NCI-H2196 treated with DMSO at 0.1 percent for 48 hours (cell line): ENCODE measurements at regions not wholly inside any gene's neighbourhood (a gene's known extent, or its start where the extent isn't known, plus 50 kb on each side); places are given as distances from the start of the nearest gene placed in this dataset.

ENCODE experiments used
- DNase-seq: peaks from one replicate; lab custom pipeline; 2025; ENCODE audit not compliant: unreplicated experiment; lab: John Stamatoyannopoulos, UW

DNA sequence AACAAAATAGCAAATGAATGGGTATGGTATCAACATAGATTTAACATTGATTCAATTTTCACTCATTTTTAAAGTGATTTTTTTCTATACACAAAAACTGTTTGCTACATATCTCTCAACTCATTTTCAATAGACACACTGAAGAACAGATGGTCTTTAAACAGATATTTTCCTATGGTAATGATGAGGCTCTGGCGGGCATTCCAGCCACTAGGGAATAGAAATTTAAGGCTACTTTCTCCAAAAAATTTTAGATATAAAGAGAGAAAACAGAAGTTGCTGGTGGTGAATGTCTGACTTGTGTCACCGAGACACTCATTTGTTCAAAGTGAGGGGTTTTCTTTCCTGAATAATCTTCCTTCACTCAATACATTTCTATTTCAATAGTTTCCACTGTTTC, 693.0 kb downstream of the ETS1 start:
- no peak for DNase-seq

DNA sequence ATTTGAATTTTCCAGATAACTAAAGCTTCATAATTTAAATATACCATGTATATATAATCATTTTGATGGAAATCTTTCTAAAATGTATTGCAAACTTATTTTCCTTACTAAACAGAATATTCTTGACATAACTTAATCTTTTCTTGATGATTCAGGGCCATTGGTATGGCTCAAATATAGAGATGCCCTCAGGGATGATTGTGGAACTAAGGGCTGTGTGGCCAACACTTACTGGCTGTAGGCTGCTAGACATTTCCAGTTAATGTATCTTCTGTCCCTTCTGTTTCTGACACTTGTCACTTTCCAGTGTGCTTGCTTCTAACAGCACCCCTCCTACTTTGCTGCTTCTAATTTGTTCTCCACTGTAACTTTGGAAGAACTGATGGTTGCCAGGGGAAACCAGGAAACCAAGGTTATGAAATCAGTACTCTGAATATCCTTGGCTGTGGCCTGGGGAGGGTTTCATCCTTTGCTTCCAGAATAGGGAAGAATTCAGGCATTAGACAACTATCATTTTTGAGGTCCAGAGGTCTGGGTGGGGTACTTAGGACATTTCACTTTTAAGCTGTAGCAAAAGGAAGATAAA, 697.2 kb downstream of the ETS1 start:
- DNase-seq: no peak

DNA sequence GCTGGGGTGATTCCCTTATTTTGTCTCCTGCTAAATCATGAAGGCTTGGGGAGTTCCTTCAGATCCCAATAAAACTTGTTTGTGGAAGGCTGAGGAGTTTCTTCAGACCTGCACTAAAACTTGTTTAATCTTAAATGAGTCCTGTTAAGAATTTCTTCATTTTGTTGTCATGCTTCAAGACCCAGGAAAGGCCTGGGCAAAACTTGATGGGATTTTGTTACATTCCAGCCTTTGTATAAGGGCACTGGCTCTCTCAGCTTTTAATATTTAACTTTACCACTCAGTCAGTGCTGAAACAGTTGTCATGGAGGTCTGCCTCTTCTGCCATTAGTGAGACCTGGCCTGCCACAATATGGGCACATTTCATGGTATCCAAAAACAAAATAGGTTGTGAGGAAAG, 699.0 kb downstream of the ETS1 start:
- no peak for DNase-seq

DNA sequence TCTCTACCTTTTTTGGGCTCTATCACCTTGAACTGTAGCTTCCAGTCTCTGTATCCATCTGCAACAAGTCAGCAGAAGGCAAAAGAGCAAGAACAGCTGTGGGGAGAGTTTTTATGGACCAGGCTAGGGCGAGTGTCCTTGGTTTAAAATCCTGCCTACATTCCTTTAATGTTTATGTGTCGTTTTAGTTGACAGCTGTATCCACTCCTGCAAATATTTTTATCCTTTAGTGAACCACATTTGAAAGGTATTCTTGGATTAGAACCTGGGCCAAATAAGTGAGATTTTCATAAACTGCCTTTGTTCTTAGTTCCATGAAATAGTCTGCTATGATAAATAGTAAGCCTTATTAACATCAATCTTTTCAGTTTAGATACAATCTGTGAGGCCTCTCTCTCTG, 712.2 kb downstream of the ETS1 start:
- no peak for DNase-seq

DNA sequence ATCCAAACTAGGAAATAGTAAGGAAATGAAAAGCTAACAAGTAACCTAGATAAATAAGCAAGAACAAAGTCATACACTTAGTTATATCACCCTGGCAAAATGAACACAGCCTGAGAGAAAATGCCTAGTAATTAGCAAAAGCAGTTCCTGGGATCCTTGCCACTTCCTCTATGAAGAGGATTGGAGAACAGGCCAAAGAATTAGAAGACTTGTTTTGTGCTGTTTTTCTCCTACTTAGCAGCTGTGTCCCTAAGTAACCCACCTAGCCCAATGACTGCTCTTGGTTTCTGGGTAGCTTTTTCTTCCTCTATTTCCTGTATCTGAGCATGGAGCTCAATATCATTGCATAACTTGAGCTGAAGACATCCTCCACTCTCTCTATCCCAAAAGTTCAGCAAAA, 713.9 kb downstream of the ETS1 start:
- no peak for DNase-seq

DNA sequence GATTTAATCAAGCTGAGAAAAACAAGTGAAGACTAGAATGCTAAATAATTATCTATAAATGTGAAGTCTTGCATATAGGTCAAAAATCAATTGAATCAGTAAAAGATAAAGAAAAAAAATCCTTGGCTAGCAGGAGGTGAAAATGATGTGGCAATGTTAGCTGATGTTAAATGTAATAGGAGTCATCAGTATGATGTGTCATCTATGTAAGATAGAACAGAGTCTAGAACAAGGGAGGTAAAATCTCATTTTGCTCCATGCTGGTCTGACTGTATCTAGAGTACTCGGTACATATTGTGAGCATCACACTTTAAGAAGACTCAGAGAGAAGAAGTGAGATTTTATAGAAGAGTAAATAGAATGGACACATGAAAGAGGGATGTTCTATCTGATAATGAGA, 721.2 kb downstream of the ETS1 start:
- DNase-seq: no peak

DNA sequence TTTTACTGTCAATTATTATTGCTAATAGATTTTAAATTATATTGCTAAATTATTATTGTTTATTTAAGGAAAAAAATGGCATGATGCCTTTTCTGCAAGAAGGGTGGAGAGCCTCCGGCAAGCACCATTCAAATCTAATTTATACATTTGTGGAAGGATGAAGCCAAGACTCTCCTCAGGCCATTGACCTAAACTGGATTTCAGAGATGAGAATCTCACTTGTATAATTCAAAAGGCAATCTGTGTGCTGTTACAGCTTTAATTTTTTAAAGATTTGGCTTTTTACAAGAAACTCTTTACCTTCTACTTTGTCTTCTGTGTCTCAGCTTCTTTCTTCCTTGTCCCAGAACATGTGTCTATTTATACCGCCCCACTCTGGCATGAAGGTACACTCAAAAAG, 722.5 kb downstream of the ETS1 start:
- no peak for DNase-seq

DNA sequence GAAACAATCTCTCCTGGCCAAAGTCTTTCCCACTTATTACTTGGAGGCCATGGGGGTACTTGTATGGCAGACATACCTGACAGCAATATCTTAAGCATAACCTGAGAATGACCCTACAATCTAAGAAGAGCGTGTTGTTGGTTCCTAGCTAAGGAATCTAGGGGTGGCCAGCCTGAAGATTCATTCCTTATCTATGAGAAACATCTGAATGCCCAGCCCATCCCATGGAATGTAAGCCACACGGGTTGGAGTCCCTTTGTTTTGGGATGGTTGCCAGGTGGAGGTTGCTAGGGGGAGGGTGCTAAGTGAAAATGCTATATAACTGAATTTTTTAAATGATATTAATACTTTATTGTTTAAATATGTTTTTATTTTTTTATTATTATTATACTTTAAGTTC, 725.0 kb downstream of the ETS1 start:
- DNase-seq: no peak

DNA sequence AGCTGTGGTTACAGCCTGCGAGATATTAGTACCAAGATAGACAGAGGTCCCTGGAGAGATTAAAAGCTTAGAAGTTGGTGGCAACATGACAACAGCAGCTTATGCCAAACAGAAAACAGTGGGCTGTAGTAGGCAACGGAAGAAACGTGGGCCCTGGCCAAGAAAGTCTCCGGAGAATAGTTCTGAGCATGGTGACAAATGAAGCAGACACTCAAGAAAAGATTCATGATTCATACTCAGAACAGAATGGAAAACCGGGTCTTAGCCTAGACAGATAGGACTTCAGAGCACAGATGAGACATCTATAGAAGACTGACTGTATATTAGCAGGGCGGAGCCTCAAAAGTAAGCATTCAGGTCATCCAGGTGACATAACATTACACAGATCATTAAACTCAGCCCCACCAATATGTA, 727.4 kb downstream of the ETS1 start:
- no peak for DNase-seq

DNA sequence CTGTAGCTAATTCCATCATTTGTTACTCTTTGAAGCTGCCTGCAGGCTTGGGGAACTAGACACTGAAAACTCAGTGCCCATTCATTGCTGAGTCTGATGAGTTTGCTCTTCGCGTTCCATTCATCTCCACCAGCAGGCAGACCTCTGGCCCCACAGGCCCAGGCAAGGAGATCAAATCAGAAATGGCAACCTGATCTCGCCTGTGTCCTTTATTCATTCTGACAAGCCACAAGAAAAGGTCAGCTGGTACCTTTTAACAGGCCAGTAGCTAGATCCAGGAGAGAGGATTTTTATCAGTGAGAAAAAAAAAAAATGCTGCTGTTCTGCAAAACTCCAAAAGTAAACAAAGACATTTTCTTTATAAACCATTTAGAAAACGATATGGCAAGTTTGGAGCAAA, 742.5 kb downstream of the ETS1 start:
- no peak for DNase-seq

DNA sequence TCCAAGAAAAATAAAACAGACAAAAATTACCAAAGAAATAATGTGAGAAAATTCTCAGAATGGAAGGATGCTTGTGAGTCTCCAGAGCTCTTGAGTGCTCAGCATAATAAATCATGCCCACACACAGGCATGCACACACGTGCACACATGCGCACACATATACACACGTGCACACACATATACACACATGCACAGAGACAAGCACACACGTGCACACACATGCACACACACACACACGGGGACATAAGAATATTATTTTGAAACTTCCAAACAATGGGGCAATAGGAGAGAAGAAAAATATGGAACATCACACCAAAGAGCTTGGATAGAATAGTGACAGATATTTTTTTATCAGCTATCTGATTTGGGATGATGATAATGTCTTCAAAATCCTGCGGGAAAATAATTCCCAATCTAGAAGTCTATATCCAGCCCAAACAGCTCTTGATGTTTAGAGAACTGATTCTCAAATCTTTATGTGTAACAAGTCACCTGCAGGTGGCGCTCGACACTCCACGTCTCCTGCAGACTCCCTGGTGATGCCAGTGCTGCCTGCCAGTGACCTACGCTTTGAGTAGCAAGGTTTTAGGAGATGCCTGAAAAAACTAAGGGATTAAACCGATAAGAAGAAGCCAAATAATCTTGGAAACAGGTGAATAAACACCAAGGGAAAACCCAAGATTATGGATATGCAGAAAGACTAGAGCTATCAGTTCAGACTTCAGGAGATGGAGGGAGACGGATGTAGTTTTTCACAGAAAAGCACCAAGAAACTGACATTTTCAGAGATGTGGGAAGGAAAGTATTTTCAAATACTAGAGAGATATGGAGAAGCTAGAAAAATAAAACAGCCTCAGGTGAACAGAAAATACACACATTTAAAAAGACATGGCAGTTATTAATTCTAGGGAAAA, 743.6 kb downstream of the ETS1 start:
- DNase-seq: peak; percentile 2

DNA sequence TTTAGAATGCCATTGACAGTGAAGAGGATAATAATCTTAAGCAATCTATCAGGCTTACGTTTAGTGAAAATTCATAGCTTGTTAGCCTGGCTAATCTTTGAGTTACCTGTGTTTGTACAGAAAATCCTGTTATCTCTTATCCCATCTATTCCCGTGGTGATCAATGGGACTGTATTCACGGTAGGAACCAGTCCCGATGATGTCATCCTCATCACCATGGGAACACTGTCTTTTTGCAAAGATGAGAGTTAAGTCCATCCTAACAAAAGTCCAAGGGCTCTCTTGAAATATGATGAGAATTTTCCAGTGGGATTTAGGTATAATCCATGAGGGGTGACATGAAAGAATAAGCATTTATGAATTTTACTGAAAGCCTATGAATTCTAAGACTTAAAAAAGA, 762.2 kb downstream of the ETS1 start:
- DNase-seq: no peak

DNA sequence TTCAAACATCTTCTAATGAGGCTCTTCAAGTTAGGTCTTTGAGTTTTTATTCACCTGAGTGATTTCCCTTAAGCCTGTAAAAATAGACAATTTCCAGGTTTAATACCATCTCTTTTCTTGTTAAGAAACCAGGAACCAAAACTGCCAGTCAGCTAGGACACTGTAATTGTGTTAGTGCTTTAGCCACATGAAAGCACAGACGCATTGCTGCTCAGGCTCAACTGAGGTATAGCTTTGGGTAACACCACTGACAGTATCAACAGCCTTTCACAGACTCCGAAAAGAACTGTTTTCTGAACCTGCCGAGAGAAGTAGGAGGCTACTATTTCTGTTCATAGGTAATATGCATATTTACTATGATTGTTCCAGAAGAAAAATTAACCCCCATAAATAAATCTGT, 768.7 kb downstream of the ETS1 start:
- no peak for DNase-seq

DNA sequence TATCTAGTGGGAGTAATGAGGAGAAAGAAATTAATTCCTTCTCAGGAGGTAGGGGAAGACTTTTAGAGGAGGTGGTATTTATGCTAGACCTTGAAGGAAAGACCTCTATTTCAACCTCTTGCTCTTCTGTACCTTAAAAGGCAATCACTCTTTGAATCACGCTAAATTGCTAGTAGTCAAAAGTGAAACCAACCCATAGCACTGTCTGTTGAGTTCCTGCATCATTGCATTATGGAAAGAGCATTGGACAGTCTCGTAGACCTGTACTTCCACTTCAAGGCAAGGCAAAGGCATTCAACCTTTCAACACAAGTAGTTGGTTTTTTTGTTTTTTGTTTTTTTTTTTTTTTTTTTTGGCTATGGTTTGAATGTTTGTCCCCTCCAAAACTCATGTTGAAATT, 770.4 kb downstream of the ETS1 start:
- no peak for DNase-seq

DNA sequence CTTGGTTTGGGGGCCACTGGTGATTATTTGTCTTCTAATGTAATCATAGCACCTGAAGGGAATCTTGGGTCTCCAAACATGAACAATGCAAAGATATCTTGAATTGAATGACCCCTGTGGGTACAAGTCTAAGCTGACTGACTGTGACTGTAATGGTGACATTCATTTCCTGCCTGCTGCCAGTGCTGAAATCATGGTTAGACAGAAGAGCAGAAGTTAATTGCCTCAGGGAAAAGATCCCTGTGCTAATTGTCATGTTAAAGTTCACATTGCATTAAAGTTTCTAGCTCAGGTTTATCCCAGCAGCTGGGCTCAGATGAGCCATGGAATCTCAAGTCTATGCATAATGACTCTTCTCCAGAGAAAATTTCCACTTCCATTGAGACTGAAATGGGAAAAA, 772.0 kb downstream of the ETS1 start:
- no peak for DNase-seq

DNA sequence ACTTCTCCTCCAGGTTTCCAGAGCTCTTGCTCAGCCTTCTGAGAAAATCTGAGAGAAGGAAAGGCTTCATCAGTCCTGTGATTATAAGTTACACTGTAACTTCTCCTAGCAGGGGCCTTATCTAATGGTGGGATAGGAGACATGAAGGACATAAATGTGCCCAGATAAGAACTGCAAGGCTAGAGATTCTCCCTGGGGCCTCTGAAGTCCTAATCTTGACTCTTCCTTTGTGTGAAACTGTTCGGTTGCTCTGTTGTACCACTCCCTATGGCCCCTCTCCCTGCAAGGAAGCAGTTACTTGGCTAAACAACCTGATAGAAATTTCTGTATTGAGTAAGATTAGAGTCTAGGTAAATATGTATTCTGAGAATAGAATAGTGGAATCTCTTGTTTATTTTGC, 780.9 kb downstream of the ETS1 start:
- DNase-seq: no peak

DNA sequence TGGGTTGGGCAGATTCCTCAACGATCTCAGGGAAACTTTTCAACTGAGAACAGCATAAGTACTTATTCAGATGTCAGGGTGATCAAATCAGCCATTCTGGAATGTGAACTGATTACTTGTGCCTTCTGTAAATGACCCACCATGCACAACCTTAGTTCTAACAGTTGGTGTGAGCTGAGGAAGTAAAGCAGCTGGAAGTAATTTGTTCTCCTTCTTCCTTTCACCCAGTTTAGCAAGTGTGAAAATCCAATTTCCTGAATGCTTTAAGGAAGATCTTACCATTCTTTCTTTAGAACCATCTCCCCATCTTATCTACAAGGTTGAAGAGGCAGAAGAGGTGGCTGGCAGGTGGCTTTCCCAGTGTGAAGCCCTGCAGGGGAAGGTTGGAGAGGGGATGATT, 781.6 kb downstream of the ETS1 start:
- no peak for DNase-seq

DNA sequence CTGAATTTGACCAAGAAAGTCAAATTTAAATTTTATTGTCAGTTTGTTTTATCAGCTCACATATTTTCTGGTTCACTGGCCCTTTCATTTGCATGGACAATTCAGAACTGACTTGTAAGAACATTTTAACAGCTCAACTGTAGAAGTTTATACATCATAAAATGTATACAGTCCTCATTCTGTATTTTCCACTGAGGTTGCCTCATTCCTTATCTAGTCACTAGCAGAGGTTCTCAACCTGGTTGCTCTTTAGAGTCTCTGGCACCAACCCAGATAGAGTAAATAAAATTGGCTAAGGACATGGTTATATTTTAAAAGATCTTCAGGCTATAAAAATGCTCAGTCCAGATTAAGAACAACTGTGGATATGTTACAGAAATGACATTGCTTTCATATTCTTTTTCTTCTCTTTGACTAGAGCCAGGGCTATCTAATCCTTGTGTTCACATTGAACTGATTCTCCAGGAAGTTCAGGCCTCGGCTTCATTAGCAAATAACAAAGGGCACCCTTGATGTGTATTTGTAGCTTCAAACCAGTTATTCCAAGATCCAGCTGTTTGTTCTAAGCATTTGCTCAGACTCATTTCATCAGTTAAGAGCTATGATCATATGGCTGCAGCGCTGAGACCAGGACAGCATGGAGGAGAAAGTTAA, 782.5 kb downstream of the ETS1 start:
- DNase-seq: no peak

DNA sequence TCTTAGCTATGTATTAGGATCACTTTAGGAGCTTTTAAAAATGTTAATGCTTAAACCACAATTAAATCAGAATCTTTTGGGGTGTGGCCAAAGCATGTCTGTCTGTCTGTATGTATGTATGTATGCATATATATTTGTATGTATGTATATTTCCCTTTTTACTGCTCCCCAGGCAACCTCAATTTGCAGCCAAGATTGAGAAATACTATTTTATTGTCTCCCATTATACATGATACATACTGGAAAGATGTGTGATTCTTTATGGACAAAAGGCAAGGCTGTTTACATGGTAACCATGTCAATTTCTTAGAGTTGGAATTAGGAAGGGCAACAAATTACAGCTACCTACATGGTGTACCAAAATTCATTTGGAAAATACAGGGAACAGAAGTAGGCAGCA, 783.6 kb downstream of the ETS1 start:
- DNase-seq: no peak

DNA sequence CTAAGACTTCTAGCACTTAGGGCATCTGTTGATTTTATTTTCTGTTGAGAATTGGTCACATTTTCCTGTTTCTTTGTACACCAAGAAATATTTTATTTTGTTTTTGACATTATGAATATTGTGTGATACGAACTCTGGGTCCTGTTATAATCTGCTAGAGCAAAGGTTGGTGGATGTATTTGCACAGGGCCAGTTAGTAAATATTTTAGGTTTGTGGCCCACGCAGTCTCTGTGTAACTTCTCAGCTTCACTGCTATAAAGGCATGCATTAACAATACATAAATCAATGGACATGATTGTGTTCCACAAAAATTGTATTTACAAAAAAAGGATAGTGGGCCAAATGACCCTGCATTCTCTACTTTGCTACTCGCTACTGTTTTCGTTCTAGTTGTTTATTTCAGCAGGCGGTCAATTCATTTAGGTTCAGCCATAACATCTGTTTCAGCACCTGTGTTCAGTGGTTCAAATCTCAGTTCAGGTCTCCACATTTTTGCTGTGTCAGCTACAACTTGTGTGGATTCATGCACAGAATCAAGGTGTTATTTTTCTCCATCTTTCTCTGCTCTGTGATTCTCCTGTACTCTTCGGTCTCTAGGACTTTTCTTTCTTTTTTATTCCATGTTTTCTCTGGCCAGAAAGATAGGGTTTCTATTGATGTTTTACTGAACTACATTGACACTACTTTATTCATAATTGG, 786.2 kb downstream of the ETS1 start:
- no peak for DNase-seq

DNA sequence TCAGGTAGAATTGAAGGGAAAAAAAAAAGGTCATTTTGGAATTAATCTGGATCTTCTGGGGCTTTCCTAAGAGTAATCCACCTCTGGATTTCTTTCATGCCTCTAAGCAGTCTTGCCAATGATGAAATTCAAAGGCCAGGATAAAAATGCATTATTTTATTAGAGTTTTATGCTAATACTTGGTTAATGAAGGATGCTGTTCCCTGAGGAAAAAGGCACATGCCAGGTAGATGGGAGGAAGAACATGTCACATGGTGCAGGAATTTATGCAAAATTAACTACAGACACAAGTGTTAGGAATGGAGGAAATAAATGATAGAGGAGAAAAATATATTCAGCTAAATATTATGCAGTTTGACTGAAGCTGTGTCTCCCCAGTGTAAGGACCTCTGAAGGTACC, 792.0 kb downstream of the ETS1 start:
- no peak for DNase-seq

DNA sequence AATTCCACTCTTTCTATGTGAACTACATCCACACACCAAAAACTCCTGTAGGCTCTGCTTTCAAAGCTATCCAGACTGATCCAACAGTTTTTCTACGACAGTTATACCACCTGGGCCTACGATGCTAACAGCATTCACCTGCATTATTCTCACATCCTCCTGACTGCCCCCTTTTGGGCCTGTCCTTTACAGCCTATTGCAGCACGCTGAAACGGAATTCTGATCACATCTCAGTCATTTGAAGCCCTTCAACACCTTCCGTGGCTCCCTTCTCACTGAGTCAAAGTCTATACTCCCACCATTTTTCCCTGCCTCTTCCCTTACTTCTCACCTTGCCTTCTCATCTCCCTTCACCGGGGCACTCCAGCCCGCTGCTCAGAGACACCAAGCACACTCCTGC, 791.3 kb upstream of the KIRREL3 start:
- DNase-seq: no peak
